ENCODE measurements at regions not wholly inside any gene's neighbourhood (a gene's known extent, or its start where the extent isn't known, plus 50 kb on each side); places are given as distances from the start of the nearest gene placed in this dataset.

- TF ChIP-seq CTCF (IDR thresholded peaks at IDR 0.05) (no peak), POLR2A (IDR thresholded peaks at IDR 0.05) (no peak), POLR2AphosphoS5 (IDR thresholded peaks at IDR 0.05) (no peak)
Observed at GRCh38 chr12:91884230-91884629, 261.4 kb downstream of the BTG1 start.
